Renal cortex interstitium (tissue), 11 donors: ENCODE measurements at regions not wholly inside any gene's neighbourhood (a gene's known extent, or its start where the extent isn't known, plus 50 kb on each side); places are given as distances from the start of the nearest gene placed in this dataset.

Experiments used
- DNase-seq, 11 donors: peaks; one replicate each; pipeline ENCODE4 v3.0.0-alpha.2; 2013; ENCODE audit warnings: low read depth in 9 of 11, low spot score in 4 of 11; ENCODE audit errors: extremely low read depth in 1 of 11

DNA sequence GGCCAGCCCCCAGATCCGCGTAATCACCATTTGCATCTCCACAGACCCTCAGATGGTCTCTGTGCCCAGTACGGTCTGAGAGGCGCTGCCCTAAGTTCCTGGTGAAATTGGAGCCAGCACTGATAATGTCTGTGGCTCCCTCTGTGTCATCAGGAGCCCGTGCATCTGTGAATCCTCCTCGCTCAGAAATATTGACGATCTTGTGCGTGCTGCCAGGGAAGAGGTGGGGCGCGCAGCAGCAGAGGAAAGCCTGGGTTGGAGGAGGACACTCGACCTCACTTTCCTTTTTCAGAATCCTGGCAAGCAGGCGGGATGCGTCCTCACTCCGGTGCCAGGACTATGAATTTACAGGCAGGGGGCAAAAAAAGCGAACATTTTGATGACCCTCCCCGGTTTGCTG is 686.1 kb upstream of the SALL3 start:
- no peak for DNase-seq

DNA sequence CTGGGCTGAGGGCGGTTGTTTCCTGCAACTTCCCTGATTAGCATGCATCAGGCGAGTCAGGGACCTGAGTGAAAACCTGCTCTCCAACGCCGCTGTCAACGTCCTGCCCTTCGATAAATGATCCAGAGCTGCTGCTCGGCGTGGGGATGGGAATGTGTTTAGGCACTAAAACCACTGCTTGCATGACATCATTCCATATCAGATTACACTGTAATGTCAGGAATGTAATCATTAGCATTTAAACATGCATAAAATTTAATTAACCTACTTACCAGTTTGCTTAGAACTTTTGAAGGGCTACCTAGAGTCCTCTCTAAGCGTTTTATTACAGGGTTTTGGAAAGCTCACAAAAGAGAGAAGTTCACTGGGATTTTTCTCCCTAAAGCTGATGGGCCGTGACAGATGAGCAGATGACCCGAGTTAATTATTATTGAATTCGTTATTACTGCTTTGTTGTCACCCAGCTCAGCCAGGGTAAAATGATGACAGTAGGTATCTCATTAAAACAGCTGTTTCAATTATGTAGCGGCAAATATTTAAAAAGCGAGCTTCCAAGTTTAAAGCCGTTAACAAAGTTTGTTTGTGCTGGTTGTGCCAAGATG is 685.6 kb upstream of the SALL3 start:
- DNase-seq: peak in 7 of 11 donors; percentile 21 to 72 (median 57)

DNA sequence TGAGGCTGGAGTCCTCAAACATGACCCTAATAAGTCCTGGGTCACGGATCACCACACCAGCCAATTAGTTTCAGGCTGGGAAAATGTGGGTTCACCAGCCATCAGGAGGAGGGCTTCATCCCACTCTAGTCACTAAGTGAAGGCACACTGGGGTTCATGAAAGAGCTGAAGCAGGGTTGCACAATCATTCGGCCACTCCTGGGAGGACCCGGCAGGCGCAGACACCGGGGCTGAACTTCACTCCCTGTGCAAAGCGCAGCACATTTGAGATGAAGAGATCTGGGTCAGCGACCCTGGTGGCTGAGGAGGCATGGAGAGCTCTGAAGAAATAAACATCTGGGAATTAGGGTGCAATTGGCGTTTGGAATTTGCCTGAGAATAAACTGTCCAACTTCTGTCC is 684.4 kb upstream of the SALL3 start:
- DNase-seq: peak in 1 of 11 donors; percentile 38

DNA sequence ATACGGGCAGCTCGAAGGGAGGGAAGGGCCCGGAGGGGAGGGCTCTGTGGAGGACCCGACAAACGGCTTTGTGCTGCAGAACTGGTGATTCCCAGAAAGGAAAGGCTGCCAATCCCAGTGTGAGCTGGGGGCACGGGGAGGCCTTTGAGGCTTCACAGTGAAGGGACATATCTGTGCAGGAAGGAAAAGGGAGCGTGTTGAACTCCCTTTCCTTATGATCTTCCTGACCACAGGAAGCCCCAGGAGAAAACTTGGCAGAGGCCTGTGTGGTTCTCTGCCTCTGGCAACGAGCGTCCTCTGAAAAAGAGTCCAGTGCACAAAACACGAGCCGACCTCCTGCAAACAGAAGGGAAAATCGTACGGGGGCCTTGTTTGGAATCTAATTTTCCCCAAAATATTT is 683.5 kb upstream of the SALL3 start:
- DNase-seq: no peak

DNA sequence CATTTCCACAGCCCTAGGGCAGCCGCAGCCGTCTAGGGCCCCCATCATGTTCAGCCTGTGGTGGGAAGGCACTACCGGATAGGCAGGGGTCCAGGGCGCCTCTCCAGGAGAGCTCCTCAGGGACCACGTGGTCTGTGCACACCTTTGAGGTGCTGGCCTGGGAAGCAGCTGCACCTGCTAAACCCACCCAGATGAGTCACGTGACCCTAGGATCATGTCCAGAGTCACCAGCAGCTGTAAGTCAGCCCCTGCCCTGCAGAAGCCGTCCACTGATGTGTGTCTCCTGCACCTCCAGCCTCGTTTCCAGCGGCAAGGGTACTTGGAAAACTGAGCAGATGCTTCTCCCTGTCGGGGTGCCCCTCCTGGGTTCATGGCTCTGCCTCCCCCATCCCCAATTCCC is 682.6 kb upstream of the SALL3 start:
- no peak for DNase-seq

DNA sequence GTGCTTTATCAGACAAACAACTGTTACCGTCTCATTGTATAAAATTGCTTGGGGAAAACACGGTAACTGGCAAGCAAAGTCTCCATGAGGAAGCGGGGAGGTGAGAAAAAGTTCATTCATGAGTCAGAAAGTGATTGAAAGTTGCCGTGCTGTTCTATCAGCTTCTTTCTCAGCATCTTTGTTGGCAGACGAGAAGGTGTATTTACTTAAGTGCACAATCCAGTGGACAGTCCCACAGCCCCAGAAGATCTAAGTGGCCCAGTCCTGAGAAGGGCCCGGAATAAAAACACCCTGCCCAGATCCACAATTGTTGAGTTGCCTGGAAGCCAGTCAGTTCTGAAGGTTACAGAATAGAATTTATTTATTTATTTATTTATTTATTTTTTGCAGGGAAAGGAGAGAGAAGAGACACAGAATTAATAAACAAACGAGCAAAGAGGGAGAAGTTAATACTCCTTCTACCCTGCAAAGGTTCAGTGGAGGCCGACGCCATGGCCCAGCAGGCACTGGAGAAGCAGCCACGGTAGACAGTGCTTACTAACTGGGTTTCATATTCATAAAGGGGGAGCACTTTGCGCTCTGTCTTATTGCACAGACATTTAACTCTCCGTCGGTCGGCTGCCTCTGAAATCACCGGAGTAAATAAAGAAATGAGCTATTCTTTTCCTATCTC is 676.0 kb upstream of the SALL3 start:
- no peak for DNase-seq

DNA sequence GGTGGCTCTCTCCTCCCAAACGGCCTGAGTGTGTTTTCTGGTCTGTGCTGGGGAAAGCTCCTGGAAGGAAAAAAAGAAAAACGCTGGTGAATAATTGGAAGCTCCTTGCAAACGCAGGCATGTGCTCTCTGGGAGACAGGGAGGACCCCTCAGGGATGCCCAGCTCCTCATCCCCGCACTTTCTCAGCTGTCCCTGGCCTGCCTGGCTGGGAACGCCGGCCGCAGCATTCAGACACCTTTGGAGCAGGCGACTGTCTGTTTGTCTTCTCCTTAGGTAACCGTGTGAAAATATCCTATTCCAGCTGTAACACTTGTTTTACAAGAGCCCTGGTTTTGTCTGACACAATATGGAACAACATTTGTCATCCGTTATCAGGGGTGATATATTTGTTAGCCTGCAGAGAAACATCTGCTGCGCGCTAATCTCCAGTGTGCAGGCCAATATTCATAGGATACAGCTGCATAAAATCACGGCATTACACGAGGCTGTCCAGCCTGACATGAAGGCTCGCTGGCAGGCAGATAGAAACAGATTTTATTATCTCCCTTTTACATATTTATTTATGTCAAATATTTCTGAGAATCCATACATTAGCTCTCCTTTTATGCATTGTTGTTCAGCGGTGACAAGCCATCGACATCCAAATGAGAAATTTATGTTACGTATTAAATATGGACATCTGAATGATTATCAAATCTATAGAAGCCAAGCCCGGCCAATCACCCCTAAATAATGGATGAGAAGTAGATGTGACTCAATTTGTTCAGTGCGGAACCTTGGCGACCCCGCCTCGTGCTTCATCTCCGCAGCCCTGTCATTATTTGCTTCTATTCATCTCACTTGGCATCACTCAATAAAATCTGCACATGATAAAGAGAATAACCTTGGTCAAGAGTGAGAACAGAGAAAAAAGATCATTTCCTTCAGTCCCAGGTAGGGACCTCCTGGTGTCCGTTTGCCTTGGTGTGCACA is 675.1 kb upstream of the SALL3 start:
- DNase-seq: no peak

DNA sequence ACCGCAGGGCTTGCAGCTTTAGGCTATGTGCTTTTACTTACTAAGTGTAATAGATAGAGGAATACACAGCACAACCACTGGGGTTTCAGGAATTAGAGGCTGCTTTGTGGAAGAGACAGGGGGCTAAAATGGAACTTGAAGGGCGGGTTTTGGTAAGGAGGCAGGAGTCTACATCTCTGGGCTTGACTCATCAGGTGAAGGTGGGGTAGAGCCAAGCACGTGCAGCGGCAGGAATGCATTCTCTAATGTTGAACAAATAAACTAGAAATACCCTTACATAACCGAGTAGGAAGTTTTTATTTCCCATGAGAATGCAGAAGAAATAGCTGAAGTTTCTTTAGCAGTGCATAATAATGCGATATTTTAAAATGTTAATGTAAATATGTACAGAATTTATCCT is 673.8 kb upstream of the SALL3 start:
- DNase-seq: no peak

DNA sequence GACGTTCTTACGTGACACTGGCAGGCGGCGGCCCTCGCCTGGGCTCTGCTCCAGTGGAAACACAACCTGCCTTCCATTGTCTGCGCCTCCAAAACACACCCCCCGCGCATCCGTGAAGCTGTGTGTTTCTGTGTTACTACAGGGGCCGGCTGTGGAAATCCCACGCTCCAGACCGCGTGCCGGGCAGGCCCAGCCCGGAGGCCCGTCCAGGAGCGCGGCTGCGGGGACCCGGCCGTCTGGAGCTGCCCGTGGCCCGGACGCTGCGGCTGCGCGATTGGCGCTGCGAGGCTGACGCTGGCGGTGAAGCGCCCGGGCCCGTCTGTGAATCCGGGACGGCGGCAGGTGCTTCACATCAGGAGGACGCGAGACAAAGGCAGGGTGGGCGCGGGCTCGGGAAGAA is 670.3 kb upstream of the SALL3 start:
- no peak for DNase-seq

DNA sequence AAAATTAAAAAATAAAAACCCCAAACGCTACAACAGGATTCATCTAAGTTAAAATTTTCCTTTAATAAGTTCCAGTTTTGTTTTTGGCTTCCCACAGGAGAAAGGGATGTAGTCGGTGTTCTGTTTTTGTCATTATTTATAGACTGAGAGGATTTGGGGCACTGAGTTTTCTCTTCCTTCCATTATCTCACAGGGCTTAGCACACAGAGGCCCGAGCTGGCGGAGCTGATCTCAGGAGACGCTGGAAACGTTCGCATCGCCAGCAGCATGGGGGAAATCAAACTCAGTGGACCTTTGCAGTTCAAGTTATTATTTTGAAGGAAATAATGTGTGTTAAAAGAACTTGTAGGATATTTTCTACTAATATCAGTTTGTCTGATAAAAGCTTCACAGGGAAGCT is 669.7 kb upstream of the SALL3 start:
- DNase-seq: no peak

DNA sequence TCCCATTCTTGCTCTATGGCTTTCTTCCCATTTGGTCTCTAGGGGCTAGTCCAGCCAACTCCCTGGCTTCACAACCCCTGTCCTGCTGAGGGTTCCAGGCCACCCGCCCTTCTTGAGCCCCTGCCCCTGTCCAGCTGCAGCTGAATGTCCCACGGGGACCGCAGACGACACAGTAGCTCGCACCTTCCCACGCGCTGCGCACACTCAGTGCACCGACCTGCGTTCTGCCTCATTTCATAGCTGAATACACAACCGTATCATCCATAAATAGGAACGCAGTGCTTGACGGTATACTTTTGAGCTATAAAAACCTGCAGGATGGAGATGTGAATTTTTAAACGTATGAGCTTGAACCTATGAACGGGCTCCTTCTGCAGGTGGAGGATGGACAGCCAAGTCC is 660.4 kb upstream of the SALL3 start:
- no peak for DNase-seq

DNA sequence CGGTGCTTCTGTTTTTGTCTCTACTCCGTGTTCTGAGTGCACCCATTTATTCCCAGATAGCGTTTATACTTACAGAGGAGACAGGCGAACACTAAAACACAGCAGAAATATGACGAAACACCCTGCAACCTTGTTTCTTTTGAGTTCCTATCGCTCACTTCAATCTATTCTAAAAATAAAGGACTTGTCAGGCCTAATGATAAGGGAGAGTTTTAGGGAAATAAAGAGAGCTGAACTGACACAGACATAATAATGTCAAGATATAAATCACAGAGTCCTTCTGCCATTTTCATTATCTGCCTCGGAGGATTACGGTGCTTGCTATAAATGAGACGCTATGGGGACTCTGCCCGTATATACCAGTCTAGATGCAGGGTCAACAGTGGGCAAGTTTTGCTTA is 659.7 kb upstream of the SALL3 start:
- DNase-seq: no peak

DNA sequence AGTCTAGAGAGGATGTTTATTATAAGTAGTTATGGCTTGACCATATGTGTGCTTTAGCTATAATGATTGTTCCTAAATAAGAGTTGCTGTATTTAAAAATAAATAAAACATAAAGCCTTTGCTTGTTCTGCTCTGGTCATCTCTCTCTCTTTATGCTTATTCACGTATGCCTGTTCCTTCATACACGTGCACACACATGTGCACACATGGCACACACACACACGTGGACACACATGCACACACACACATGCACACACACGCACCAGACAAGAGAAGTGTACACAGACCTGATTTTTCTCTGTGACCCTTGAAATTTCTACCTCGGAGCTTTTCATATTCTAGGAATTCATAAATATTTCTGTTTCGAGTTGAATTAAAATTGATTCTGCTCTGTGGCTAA is 658.2 kb upstream of the SALL3 start:
- DNase-seq: no peak

DNA sequence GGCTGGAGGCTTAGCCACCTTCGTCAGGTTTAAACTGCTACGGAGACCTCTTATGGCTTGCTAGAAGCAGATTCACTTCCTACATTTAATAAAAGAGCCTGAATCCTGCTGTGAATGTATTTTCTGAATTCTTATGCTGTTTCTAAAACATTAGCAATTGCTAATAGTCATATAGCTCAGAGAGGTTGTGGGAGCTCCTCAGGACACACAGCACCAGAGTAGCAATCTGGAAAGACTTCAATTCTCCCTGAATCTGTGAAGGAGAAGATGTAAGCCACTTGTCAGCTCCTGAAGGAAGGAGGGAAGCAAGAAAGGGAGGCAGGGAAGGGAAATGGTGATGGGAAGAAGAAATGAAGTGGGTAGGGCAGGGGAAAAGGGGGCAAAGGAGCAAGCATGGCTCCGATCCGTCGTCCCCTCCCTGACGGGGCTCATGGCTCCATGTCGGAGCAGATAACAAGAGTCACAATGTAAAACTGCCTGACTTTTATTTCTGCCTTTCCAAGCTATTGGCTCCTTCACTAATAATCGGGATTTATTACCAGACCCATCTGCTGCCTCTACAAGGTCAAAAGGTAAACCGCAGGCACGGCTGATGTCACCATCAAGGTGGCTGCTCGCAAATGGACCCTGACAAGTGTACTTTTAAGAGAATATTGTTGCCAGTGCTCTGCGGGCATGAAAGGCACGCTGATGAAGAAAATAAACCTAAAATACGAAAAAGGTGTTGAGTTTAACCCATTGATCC is 656.0 kb upstream of the SALL3 start:
- DNase-seq: no peak

DNA sequence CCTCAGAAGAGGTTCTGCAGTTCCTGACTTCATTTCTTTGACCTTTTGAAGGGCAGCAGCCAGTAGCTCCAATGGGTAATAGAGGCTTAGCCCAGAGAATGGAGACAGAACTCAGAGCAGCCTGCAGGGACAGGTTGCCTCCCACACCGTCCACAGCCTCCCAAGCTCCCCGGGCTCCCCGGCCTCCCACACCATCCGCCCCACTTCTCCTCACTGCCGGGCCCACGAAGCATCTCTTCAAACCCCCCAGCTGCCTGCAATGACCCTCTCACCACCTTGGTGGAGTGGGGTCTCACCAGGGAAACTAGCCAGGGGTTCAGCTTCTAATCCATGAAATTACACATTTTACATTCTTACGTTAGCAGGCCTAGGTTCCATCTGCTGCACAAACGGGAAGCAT is 652.0 kb upstream of the SALL3 start:
- no peak for DNase-seq

DNA sequence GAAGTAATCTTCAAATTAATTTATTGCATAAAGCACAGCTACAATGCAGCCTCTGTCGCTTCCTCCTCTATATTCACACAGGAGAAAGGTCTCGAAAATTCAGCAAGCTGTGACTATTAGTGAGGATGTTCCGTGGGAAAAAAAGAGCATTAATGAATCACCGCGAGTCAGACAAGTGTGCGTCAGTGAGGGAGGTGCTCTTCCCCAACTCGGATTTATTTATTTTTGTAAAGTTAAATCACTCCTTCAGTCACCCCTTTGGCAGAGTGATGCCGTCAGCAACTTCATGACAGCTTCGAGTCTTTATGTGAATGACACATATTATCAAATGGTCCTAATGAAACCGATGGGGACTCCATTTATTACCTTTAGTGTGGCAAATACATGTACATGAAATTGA is 648.9 kb upstream of the SALL3 start:
- DNase-seq: no peak

DNA sequence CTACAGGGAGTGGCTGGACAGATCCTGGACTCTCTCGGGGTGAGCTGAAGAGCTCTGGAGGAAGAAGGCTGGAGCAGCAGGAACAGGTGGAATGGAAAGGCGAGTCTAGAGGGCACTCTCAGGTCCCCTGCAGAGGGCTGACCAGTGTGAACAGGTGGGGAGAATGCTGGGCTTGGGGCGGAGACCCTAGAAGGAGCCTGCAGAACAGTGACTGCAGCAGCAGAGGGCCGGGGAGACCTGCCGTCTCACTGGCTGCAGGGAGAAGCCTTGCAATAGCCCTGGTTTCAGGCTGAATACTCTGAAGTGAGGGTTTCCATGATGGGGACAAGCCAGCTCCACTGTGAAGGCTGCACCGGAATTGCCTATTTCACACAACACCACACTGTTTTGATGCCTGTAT is 626.7 kb upstream of the SALL3 start:
- DNase-seq: no peak

DNA sequence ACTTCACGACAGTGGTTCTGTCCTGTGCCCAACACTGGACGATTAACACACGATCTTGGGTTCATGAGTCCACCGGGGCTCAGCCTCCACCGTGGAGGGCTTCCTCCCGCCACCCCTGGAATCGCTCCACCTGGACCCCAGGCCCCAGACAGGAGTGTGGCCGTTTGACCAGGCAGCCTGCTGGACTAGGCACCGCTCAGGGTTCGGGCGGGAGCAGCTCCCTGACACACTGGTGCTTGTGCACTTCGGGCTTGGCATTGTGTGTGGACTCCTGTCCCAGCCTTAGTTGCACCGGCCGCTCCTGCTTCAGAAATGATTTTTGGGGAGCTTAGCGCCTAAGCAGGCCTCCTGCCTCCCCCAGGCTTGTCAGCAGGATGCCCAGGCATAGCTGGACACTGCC is 617.4 kb upstream of the SALL3 start:
- DNase-seq: no peak

DNA sequence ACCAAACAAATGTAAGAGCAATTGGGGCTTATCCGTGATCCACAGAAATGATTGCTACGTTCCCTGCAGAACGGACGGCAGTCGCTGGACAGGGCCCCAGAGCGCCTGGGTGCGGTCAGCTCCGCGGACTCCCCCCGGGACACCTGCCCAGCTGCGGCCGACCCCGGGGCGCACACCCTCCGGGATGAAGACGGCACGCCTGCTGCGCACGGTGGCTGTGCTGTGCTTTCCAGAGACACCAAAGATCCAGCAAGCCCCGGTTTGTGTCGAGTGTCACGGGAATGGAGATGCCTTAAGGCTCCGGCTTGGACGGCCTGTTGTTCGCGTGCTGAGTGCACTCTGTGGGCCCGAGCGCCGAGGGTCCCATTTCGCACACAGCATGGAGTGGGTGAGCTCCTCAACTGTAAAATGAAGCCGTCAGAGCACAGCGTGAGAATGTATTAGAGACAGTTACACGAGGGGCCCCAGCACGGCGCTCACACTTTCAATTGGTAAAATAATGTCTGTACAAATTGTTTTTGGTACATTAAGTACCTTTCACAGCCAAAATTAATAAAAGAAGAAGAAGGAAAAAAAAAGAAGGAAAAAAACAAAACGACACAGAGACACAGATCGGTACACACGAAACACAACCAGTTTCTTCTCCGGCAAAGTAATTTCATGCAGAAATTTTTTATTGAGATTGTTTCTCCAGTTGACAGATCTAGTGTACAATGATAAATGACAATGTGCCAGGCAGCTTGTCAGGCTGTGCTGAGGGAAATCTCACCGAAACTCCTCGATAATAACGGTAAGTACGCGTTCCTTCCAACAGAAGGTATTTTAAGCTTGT is 615.8 kb upstream of the SALL3 start:
- no peak for DNase-seq
